ENCODE measurements at regions not wholly inside any gene's neighbourhood (a gene's known extent, or its start where the extent isn't known, plus 50 kb on each side); places are given as distances from the start of the nearest gene placed in this dataset.

DNA sequence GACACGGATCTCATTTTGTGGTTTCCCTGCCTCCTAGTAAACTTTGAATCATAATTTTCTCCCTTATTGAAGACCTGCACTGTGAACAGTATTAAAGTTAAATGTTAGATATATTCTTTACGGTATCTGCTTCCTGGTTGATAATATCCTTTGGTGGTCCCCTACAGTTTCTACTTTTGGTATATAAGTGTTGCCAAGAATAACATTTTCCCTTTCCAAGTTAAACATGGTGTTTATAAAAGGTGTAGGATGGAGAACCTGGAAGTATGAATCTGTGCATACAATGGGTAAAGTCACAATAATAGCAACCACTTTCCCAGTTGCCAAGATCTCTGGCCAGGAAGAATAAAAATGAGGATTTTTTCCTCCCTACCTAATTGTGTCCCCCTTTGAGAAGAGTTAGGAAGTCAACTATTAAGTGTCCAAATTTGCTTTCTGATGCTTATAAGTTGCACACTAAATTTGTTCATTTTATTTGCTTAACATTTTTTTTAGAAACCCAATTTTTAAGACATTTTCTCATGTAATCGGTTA, 201.0 kb upstream of the STK17B start:
- TF ChIP-seq SUZ12 (IDR thresholded peaks at IDR 0.05; ENCODE audit: extremely low read depth, insufficient read depth, insufficient read length) (no peak), ZNF274 (IDR thresholded peaks at IDR 0.05; ENCODE audit: low read depth, low read length) (no peak), YY1 (IDR thresholded peaks at IDR 0.05; ENCODE audit: insufficient read depth, insufficient read length) (no peak)
